ENCODE measurements at regions not wholly inside any gene's neighbourhood (a gene's known extent, or its start where the extent isn't known, plus 50 kb on each side); places are given as distances from the start of the nearest gene placed in this dataset.

DNA sequence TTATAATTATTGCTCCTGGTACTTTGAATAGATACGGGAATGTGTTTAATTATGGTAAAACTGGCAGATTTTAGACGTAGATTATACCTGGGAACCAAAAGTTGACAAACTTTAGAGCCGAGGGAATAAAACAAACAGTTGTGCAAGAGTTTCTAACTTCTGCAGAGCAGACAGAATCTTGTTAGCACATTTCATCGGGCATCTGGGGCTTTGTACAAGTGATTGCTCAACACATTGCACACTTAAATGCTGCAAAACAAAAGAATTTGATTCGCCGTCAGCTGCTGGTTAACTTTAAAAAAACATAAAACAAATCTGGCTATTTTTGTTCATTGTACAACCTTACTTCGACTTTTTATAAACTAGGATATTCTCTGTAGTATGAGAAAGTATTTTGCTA, 398.1 kb downstream of the MAN2A1 start:
- intact Hi-C loops (cut with DNase I), result no loop called here
- Histone ChIP-seq H3K9me3 (no peaks in the 10 kb centered on the region), H3K4me1 (no peaks in the 10 kb centered on the region), H3K27me3 (no peaks in the 10 kb centered on the region), H3K4me3 (no peak overlapping the region), H3K36me3 (no peaks in the 10 kb centered on the region), H3K27ac (no peak overlapping the region)
- DNase-seq (ENCODE audit: extremely low spot score in 2 of 2), result no peak
- no peak for TF ChIP-seq POLR2AphosphoS5 (IDR thresholded peaks at IDR 0.05; ENCODE audit: insufficient read depth in 1 of 2, low read depth in 1 of 2)
- TF ChIP-seq POLR2A (IDR thresholded peaks at IDR 0.05), result no peak
- TF ChIP-seq CTCF (IDR thresholded peaks at IDR 0.05), result no peak

DNA sequence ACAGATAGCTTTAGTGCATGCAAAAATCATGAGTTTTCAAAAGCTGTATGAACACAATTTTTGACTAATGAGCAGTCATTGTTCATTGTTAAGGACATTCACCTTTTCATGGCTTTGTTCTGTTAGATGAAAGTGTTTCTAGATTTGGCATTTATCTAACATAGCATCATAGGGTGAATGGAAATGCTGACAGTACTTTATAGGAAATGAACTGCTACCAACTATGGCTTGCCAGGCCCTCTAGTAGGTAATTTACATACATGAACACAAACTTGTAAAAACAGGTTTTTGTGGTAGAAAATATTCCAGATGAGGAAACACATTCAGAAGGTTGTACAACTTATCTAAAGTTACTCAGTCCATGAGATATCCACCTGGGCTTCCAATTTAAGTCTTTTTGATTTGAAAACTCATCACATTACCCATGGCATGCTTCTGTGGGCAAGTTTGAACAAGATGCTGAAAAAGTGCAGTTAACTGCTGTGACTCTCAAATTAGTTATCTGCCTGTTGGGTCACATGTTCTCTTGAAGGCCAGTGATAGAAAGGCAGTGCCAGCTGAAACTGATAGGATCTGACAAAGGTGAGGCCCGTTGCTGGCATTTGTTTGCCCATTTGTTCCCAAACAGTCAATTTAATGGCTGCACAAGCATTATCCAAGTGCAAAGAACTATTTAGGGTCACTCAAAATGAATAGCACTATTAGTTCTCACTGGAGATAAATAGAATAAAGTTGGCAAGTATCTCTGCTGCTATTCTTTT, 399.1 kb downstream of the MAN2A1 start:
- Histone ChIP-seq H3K27me3 (no peaks in the 10 kb centered on the region), H3K36me3 (no peaks in the 10 kb centered on the region), H3K9me3 (no peaks in the 10 kb centered on the region), H3K4me3 (no peak overlapping the region), H3K27ac (no peak overlapping the region), H3K4me1 (no peaks in the 10 kb centered on the region)
- intact Hi-C loops (cut with DNase I), result no loop called here
- DNase-seq (ENCODE audit: extremely low spot score in 2 of 2), result no peak
- TF ChIP-seq POLR2AphosphoS5 (IDR thresholded peaks at IDR 0.05; ENCODE audit: insufficient read depth in 1 of 2, low read depth in 1 of 2) (no peak), CTCF (IDR thresholded peaks at IDR 0.05) (no peak), POLR2A (IDR thresholded peaks at IDR 0.05) (no peak)

DNA sequence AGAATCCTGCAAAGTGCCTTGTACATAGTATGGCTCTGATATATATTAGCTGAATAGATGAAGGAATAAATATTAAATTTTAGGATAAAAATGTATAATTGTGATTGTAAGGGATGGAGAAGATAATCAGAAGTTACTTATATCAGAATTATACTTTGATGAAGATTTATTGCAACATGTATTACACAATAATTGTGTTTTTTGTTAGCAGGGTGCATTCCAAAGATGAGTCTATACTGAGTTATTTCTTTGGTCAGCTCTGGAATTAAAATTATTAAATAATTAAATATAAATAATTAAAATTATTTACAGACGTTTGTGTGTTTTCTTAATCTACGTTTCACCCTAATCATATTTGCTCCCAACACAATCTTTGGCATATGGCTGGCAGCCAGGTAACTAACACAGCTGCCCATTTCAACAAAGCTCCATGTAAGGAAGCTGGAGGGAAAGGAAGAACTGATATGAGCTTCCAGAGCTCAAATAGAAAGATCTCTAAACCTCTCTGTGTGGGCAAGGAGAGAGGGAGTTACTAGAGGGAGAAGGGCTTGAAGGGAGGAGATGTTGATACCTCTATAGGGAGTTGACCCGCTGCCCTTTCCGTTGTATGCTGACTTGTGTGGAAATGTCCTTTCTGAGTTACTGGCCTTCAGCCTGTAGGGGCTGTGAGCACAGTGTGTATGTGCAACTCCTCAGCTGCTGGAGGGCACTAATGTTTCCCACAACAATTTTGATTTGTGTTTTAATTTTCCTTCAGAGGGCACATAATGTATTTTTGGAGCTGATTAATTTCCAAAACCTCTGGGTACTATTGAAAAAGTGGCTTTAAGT, 403.4 kb downstream of the MAN2A1 start:
- no peak for DNase-seq (ENCODE audit: extremely low spot score in 2 of 2)
- no peak for TF ChIP-seq POLR2AphosphoS5 (IDR thresholded peaks at IDR 0.05; ENCODE audit: insufficient read depth in 1 of 2, low read depth in 1 of 2)
- no peak for TF ChIP-seq CTCF (IDR thresholded peaks at IDR 0.05)
- TF ChIP-seq POLR2A (IDR thresholded peaks at IDR 0.05), result no peak
- Histone ChIP-seq H3K4me1 (no peaks in the 10 kb centered on the region), H3K27me3 (no peaks in the 10 kb centered on the region), H3K36me3 (no peaks in the 10 kb centered on the region), H3K9me3 (no peaks in the 10 kb centered on the region), H3K4me3 (no peak overlapping the region), H3K27ac (no peak overlapping the region)
- intact Hi-C loops (cut with DNase I), result no loop called here

- no peaks in the 10 kb centered on the region for H3K36me3 ChIP-seq
- no peak for DNase-seq (ENCODE audit: extremely low spot score in 2 of 2)
- H3K4me3 ChIP-seq, result no peak overlapping the region
- intact Hi-C loops (cut with DNase I), result no loop called here
- no peak for TF ChIP-seq CTCF (IDR thresholded peaks at IDR 0.05)
- TF ChIP-seq POLR2A (IDR thresholded peaks at IDR 0.05), result no peak
- TF ChIP-seq POLR2AphosphoS5 (IDR thresholded peaks at IDR 0.05; ENCODE audit: insufficient read depth in 1 of 2, low read depth in 1 of 2), result no peak
- H3K4me1 ChIP-seq, result no peaks in the 10 kb centered on the region
- no peaks in the 10 kb centered on the region for H3K27me3 ChIP-seq
- no peak overlapping the region for H3K27ac ChIP-seq
- H3K9me3 ChIP-seq, result no peaks in the 10 kb centered on the region
Observed at GRCh38 chr5:110094109-110094508, 404.4 kb downstream of the MAN2A1 start.

GRCh38 chr5:110094548-110094947, 404.8 kb downstream of the MAN2A1 start:
- H3K27ac ChIP-seq, result no peak overlapping the region
- no peaks in the 10 kb centered on the region for H3K36me3 ChIP-seq
- no peak overlapping the region for H3K4me3 ChIP-seq
- no peak for DNase-seq (ENCODE audit: extremely low spot score in 2 of 2)
- H3K4me1 ChIP-seq, result no peaks in the 10 kb centered on the region
- H3K9me3 ChIP-seq, result no peaks in the 10 kb centered on the region
- intact Hi-C loops (cut with DNase I), result no loop called here
- TF ChIP-seq POLR2A (IDR thresholded peaks at IDR 0.05), result no peak
- TF ChIP-seq POLR2AphosphoS5 (IDR thresholded peaks at IDR 0.05; ENCODE audit: insufficient read depth in 1 of 2, low read depth in 1 of 2), result no peak
- TF ChIP-seq CTCF (IDR thresholded peaks at IDR 0.05), result no peak
- no peaks in the 10 kb centered on the region for H3K27me3 ChIP-seq
